ENCODE measurements at regions not wholly inside any gene's neighbourhood (a gene's known extent, or its start where the extent isn't known, plus 50 kb on each side); places are given as distances from the start of the nearest gene placed in this dataset.

DNA sequence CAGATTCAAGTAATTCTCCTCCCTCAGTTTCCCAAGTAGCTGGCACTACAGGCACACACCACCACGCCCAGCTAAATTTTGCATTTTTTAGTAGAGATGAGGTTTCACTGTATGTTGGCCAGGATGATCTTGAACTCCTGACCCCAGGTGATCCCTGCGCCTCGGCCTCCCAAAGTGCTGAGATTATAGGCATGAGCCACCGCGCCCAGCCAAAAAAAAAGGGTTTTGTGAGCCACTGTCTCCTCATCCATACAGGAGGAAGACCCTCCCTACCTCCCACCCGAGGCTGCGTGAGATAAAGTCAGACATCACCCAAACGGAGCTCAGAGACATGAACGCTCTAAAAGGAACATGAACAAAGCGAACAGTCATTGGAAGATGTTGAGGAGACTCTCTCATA lies 745.7 kb downstream of the BRD1 start:
- ATAC-seq, result no peak
- no peak for TF ChIP-seq BACH2 (CRISPR knock-in tag; IDR thresholded peaks at IDR 0.05; ENCODE audit: borderline replicate concordance)
- no peak for TF ChIP-seq PPARA (CRISPR knock-in tag; IDR thresholded peaks at IDR 0.05; ENCODE audit: borderline replicate concordance)
- TF ChIP-seq, protein P1, sequence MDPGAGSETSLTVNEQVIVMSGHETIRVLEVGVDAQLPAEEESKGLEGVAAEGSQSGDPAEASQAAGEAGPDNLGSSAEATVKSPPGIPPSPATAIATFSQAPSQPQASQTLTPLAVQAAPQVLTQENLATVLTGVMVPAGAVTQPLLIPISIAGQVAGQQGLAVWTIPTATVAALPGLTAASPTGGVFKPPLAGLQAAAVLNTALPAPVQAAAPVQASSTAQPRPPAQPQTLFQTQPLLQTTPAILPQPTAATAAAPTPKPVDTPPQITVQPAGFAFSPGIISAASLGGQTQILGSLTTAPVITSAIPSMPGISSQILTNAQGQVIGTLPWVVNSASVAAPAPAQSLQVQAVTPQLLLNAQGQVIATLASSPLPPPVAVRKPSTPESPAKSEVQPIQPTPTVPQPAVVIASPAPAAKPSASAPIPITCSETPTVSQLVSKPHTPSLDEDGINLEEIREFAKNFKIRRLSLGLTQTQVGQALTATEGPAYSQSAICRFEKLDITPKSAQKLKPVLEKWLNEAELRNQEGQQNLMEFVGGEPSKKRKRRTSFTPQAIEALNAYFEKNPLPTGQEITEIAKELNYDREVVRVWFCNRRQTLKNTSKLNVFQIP (CRISPR knock-in tag; IDR thresholded peaks at IDR 0.05; ENCODE audit: borderline replicate concordance, low read depth), result no peak

DNA sequence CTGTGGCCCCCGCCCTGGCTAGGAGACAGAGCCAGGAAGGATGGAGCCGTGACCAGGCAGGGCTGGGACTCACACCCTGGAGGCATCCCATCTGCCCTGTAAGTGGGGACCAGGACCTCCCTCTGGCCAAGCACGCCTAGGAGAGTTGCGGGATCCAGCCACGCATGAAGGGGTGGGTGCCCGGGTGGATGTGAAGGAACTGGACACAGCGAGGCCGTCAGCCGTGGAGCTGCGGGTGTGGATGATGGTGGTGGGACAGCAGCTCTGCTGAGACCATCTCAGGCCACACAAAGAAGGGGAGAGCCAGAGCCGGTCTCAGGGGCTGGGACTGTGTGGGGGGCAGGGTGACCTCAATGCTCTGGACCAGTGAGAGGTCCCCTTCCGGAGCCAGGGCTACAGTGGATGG lies 746.4 kb downstream of the BRD1 start:
- TF ChIP-seq ZNF70 (CRISPR knock-in tag; IDR thresholded peaks at IDR 0.05) (no peak), CSDC2 (CRISPR knock-in tag; IDR thresholded peaks at IDR 0.05) (no peak), PPARA (CRISPR knock-in tag; IDR thresholded peaks at IDR 0.05; ENCODE audit: borderline replicate concordance) (no peak), BACH2 (CRISPR knock-in tag; IDR thresholded peaks at IDR 0.05; ENCODE audit: borderline replicate concordance) (no peak), TCF4 (CRISPR knock-in tag; IDR thresholded peaks at IDR 0.05; ENCODE audit: borderline replicate concordance) (no peak), ZNF8 (CRISPR knock-in tag; IDR thresholded peaks at IDR 0.05) (no peak)
- TF ChIP-seq, protein P2, sequence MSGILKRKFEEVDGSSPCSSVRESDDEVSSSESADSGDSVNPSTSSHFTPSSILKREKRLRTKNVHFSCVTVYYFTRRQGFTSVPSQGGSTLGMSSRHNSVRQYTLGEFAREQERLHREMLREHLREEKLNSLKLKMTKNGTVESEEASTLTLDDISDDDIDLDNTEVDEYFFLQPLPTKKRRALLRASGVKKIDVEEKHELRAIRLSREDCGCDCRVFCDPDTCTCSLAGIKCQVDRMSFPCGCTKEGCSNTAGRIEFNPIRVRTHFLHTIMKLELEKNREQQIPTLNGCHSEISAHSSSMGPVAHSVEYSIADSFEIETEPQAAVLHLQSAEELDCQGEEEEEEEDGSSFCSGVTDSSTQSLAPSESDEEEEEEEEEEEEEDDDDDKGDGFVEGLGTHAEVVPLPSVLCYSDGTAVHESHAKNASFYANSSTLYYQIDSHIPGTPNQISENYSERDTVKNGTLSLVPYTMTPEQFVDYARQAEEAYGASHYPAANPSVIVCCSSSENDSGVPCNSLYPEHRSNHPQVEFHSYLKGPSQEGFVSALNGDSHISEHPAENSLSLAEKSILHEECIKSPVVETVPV (CRISPR knock-in tag; IDR thresholded peaks at IDR 0.05), result no peak
- ATAC-seq, result no peak

GRCh38 chr22:49080631-49081030 lies 747.0 kb downstream of the BRD1 start:
- TF ChIP-seq ISL1 (CRISPR knock-in tag; IDR thresholded peaks at IDR 0.05), result no peak
- TF ChIP-seq, protein P3, sequence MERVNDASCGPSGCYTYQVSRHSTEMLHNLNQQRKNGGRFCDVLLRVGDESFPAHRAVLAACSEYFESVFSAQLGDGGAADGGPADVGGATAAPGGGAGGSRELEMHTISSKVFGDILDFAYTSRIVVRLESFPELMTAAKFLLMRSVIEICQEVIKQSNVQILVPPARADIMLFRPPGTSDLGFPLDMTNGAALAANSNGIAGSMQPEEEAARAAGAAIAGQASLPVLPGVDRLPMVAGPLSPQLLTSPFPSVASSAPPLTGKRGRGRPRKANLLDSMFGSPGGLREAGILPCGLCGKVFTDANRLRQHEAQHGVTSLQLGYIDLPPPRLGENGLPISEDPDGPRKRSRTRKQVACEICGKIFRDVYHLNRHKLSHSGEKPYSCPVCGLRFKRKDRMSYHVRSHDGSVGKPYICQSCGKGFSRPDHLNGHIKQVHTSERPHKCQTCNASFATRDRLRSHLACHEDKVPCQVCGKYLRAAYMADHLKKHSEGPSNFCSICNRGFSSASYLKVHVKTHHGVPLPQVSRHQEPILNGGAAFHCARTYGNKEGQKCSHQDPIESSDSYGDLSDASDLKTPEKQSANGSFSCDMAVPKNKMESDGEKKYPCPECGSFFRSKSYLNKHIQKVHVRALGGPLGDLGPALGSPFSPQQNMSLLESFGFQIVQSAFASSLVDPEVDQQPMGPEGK (CRISPR knock-in tag; IDR thresholded peaks at IDR 0.05; ENCODE audit: borderline replicate concordance), result no peak
- TF ChIP-seq CSDC2 (CRISPR knock-in tag; IDR thresholded peaks at IDR 0.05), result no peak
- TF ChIP-seq ARNTL (CRISPR knock-in tag; IDR thresholded peaks at IDR 0.05; ENCODE audit: borderline replicate concordance, low read depth), result no peak
- no peak for TF ChIP-seq ZNF565 (CRISPR knock-in tag; conservative IDR thresholded peaks at IDR 0.05; ENCODE audit: low read depth)
- TF ChIP-seq PPARA (CRISPR knock-in tag; IDR thresholded peaks at IDR 0.05; ENCODE audit: borderline replicate concordance), result no peak
- TF ChIP-seq OSR1 (CRISPR knock-in tag; IDR thresholded peaks at IDR 0.05), result no peak
- TF ChIP-seq TCF4 (CRISPR knock-in tag; IDR thresholded peaks at IDR 0.05; ENCODE audit: borderline replicate concordance), result no peak

GRCh38 chr22:49079743-49080500 lies 747.8 kb downstream of the BRD1 start:
- TF ChIP-seq PPARA (CRISPR knock-in tag; IDR thresholded peaks at IDR 0.05; ENCODE audit: borderline replicate concordance) (no peak), OSR1 (CRISPR knock-in tag; IDR thresholded peaks at IDR 0.05) (no peak), TCF4 (CRISPR knock-in tag; IDR thresholded peaks at IDR 0.05; ENCODE audit: borderline replicate concordance) (no peak), ZNF8 (CRISPR knock-in tag; IDR thresholded peaks at IDR 0.05) (no peak), ZC3H10 (CRISPR knock-in tag; IDR thresholded peaks at IDR 0.05) (no peak), ZNF70 (CRISPR knock-in tag; IDR thresholded peaks at IDR 0.05) (no peak), RARB (CRISPR knock-in tag; IDR thresholded peaks at IDR 0.05) (no peak)
- TF ChIP-seq, protein P2 (CRISPR knock-in tag; IDR thresholded peaks at IDR 0.05), result no peak
- TF ChIP-seq, protein P3 (CRISPR knock-in tag; IDR thresholded peaks at IDR 0.05; ENCODE audit: borderline replicate concordance), result no peak
- TF ChIP-seq, protein P1 (CRISPR knock-in tag; IDR thresholded peaks at IDR 0.05; ENCODE audit: borderline replicate concordance, low read depth), result no peak
- ATAC-seq, result no peak

More at GRCh38 chr22:49080631-49081030, 747.0 kb downstream of the BRD1 start:
- ATAC-seq, result no peak

All from SK-N-SH treated with all-trans-retinoic acid at 6 μM for 48 hours (cell line).